Heart left ventricle (tissue), 13 donors: ENCODE measurements at regions not wholly inside any gene's neighbourhood (a gene's known extent, or its start where the extent isn't known, plus 50 kb on each side); places are given as distances from the start of the nearest gene placed in this dataset.

Source experiments
- POLR2A ChIP-seq, 2 donors: fragments of 450-650 bp; IDR thresholded peaks; one replicate each; pipeline ENCODE4 v1.6.1; 2017; ENCODE audit warnings: antibody characterized with exemption in 2 of 2, mild to moderate bottlenecking in 2 of 2, moderate library complexity in 2 of 2
- TF ChIP-seq, protein P1 (sequence below), 12 donors: fragments of 200-600 bp; sonication (generic) in 4 of 12; IDR thresholded peaks; one replicate each; pipeline versions ENCODE4 v1.5.0 to v1.8.0; 2018 to 2022; ENCODE audit warnings: antibody characterized with exemption in 12 of 12, mild to moderate bottlenecking in 5 of 12
- donor health status: ischemic (EF 13 %, LVEDD 7.1; RV severe dilation, severe dysfunction).
- donor health status: DM: no; HTN: yes; CAD: no.
- donor health status: DM: no; HTN: no; CAD: no.
- donor health status: ischemic (EF 25% LVEDD 6.9; RV normal size, moderate dysfunction).
- donor health status: ischemic (EF 25% LVEDD 5.7; RV mildly dilated, moderate dysfunction).
- donor health status: ischemic (EF 35%, LVEDD 5.7; RV mildly dilated, moderate dysfunction).
- donor health status: nonischemic (EF 11% LVEDD 7.7; RV severe dilation, severe dysfunction).
- donor health status: DM: yes; HTN: yes; CAD: no.
- donor health status: PGD.
- donor health status: ischemic (EF 29% LVEDD 5.4; RV normal size, mild dysfunction).
- donor health status: nonischemic (EF 23%, LVEDD 6.1; RV moderate dilation, normal function).

DNA sequence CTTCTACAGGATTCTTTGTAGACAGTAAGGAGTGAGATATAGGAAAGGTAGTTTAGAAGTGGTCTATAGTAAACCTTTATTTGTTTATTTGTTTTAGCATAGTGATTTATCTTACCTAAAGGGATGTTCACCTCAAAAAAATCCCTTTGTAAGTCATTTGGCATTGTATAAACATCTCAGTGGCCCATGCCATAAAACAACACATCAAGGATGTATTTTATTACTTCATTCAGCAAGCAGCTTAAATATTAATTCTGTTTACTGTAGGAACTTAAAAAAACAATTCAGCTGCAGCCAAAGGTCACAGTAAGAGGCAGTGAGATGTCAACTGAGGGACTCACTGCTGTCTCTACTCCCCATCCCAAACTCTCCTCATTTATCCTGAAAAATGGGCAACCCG lies 452.7 kb downstream of the HINT1 start:
- TF ChIP-seq POLR2A (IDR thresholded peaks at IDR 0.05) = no peak
- TF ChIP-seq, protein P1, sequence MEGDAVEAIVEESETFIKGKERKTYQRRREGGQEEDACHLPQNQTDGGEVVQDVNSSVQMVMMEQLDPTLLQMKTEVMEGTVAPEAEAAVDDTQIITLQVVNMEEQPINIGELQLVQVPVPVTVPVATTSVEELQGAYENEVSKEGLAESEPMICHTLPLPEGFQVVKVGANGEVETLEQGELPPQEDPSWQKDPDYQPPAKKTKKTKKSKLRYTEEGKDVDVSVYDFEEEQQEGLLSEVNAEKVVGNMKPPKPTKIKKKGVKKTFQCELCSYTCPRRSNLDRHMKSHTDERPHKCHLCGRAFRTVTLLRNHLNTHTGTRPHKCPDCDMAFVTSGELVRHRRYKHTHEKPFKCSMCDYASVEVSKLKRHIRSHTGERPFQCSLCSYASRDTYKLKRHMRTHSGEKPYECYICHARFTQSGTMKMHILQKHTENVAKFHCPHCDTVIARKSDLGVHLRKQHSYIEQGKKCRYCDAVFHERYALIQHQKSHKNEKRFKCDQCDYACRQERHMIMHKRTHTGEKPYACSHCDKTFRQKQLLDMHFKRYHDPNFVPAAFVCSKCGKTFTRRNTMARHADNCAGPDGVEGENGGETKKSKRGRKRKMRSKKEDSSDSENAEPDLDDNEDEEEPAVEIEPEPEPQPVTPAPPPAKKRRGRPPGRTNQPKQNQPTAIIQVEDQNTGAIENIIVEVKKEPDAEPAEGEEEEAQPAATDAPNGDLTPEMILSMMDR (IDR thresholded peaks at IDR 0.05) = no peak
